Esophagus muscularis mucosa (tissue), 3 donors: ENCODE measurements at regions not wholly inside any gene's neighbourhood (a gene's known extent, or its start where the extent isn't known, plus 50 kb on each side); places are given as distances from the start of the nearest gene placed in this dataset.

Experiments used
- CTCF ChIP-seq, 3 experiments: fragments of 200-600 bp in 2 of 3; fragments of 450-650 bp in 1 of 3; sonication (generic) in 2 of 3; IDR thresholded peaks; one replicate each; pipeline ENCODE4 v1.5.1; 2017 to 2019; ENCODE audit warnings: antibody characterized with exemption in 3 of 3, mild to moderate bottlenecking in 2 of 3, moderate library complexity in 1 of 3
- POLR2AphosphoS5 ChIP-seq, 2 donors: sonication (generic); formaldehyde crosslinking; IDR thresholded peaks; one replicate each; pipeline ENCODE4 v1.6.1; 2017; ENCODE audit warnings: antibody characterized with exemption in 2 of 2

- TF ChIP-seq POLR2AphosphoS5 (IDR thresholded peaks at IDR 0.05): no peak
- TF ChIP-seq CTCF (IDR thresholded peaks at IDR 0.05): peak; percentile 12 to 27 (median 20)
These were observed 156.2 kb downstream of the MELK start for GRCh38 chr9:36728651-36729520.
